OCI-LY7 (cell line): ENCODE measurements at regions not wholly inside any gene's neighbourhood (a gene's known extent, or its start where the extent isn't known, plus 50 kb on each side); places are given as distances from the start of the nearest gene placed in this dataset.

Source experiments
- BruUV-seq: library from RNA; stranded (reverse); fragments of 400-500 nt; replicated peaks from 2 replicates; lab custom pipeline; 2021; lab: Mats Ljungman, UMichigan
- CTCF ChIA-PET: fragments of 300-600 bp; sonication (Branson Sonifier 250); formaldehyde crosslinking; loops from one replicate; lab custom pipeline; 2022; ENCODE audit warnings: antibody characterized with exemption; ENCODE audit not compliant: unreplicated experiment; lab: Charles Lee
- POLR2A ChIA-PET: fragments of 300-600 bp; sonication (Branson Sonifier 250); formaldehyde crosslinking; loops from one replicate; lab custom pipeline; 2022; ENCODE audit warnings: antibody characterized with exemption; lab: Charles Lee
- DNase-seq: peaks from one replicate; pipeline ENCODE4 v3.0.0-alpha.2; 2015; ENCODE audit warnings: low spot score
- H2AFZ ChIP-seq: fragments of 200-600 bp; sonication (generic), shearing (Covaris generic); 2 replicates; pipeline ENCODE4 v1.6.1; 2014; ENCODE audit warnings: mild to moderate bottlenecking, antibody characterized with exemption, low read length, moderate library complexity
- H3K27ac ChIP-seq: fragments of 200-600 bp; sonication (generic); 2 replicates; pipeline ENCODE4 v1.5.1; 2014; ENCODE audit warnings: mixed run types, low read depth, mild to moderate bottlenecking, moderate library complexity, low read length, inconsistent platforms; ENCODE audit not compliant: poor library complexity, severe bottlenecking
- H3K36me3 ChIP-seq: fragments of 200-600 bp; sonication (generic); 2 replicates; pipeline ENCODE4 v1.6.1; 2014; ENCODE audit warnings: mild to moderate bottlenecking, antibody characterized with exemption, low read length, moderate library complexity, mixed read lengths; ENCODE audit not compliant: insufficient read depth
- H3K4me1 ChIP-seq: fragments of 200-600 bp; sonication (generic); 2 replicates; pipeline ENCODE4 v1.5.1; 2014; ENCODE audit warnings: mild to moderate bottlenecking, low read length; ENCODE audit not compliant: insufficient read depth, poor library complexity, severe bottlenecking
- H3K4me2 ChIP-seq: fragments of 200-600 bp; sonication (generic); 2 replicates; pipeline ENCODE4 v1.6.1; 2014; ENCODE audit warnings: mild to moderate bottlenecking, low read length
- H3K4me3 ChIP-seq: fragments of 200-600 bp; sonication (generic); 2 replicates; pipeline ENCODE4 v1.5.1; 2014; ENCODE audit warnings: mild to moderate bottlenecking, low read depth, low read length; ENCODE audit not compliant: poor library complexity, severe bottlenecking
- H3K79me2 ChIP-seq: fragments of 200-600 bp; sonication (generic); 2 replicates; pipeline ENCODE4 v1.6.1; 2016; ENCODE audit warnings: low read depth, mild to moderate bottlenecking, low read length, moderate library complexity, mixed read lengths; ENCODE audit not compliant: insufficient read depth
- H3K9me2 ChIP-seq: fragments of 200-600 bp; sonication (generic); 2 replicates; pipeline ENCODE4 v1.6.1; 2016; ENCODE audit warnings: mild to moderate bottlenecking, low read length, mixed read lengths; ENCODE audit not compliant: insufficient read depth
- H3K9me3 ChIP-seq: fragments of 200-600 bp; sonication (generic); 2 replicates; pipeline ENCODE4 v1.6.1; 2014; ENCODE audit warnings: mild to moderate bottlenecking, mixed run types, low read length, mixed read lengths
- H4K20me1 ChIP-seq: fragments of 200-600 bp; sonication (generic); 2 replicates; pipeline ENCODE4 v1.6.1; 2014; ENCODE audit warnings: mild to moderate bottlenecking, antibody characterized with exemption, low read length, moderate library complexity, mixed read lengths; ENCODE audit not compliant: insufficient read depth
- EZH2phosphoT487 ChIP-seq: fragments of 200-600 bp; sonication (generic); IDR thresholded peaks from 2 replicates; pipeline ENCODE4 v1.6.1; 2018; ENCODE audit warnings: low read depth, borderline replicate concordance, mild to moderate bottlenecking, mixed run types, antibody characterized with exemption, low read length, moderate library complexity, mixed read lengths
- intact Hi-C: fragments of 100-400 bp; cut with micrococcal nuclease; formaldehyde crosslinking; loops from one replicate; pipeline ENCODE4 v1.10.0; 2022; ENCODE audit not compliant: unreplicated experiment
- TF ChIP-seq, protein P1 (sequence below): fragments of 200-600 bp; sonication (generic); conservative IDR thresholded peaks from 2 replicates; pipeline ENCODE4 v1.5.1; 2014; ENCODE audit warnings: mild to moderate bottlenecking, antibody characterized with exemption, low read length, moderate library complexity, mixed read lengths

DNA sequence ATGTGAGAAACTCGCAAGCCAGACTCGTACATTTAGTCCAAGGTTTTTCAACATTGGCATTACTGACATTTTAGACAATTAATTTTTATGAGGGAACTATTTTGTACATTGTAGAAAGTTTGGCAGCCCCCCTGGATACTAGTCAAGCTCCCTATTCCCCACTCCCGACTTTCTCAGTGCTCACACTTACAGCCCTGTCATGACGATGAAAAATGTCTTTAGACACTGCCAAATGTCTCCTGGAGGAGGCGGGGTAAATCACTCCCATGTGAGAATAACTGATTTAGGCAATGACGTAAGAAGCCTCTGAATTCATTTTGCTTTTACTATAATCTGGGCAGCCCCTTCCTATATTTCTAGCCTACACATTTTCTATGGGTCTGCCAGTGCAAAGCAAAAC is 535.8 kb upstream of the KLHL1 start:
- POLR2A ChIA-PET = no interaction called here
- Histone ChIP-seq H4K20me1 (no peaks in the 10 kb centered on the region), H3K9me2 (no peaks in the 10 kb centered on the region), H3K27ac (no peak overlapping the region), H3K79me2 (no peaks in the 10 kb centered on the region), H3K4me3 (no peak overlapping the region), H3K9me3 (no peaks in the 10 kb centered on the region), H2AFZ (no peak overlapping the region), H3K4me1 (no peaks in the 10 kb centered on the region), H3K4me2 (no peak overlapping the region), H3K36me3 (no peaks in the 10 kb centered on the region)
- intact Hi-C loops = no loop called here
- no TSS peak for BruUV-seq
- no peak for DNase-seq
- CTCF ChIA-PET = no interaction called here
- TF ChIP-seq, protein P1, sequence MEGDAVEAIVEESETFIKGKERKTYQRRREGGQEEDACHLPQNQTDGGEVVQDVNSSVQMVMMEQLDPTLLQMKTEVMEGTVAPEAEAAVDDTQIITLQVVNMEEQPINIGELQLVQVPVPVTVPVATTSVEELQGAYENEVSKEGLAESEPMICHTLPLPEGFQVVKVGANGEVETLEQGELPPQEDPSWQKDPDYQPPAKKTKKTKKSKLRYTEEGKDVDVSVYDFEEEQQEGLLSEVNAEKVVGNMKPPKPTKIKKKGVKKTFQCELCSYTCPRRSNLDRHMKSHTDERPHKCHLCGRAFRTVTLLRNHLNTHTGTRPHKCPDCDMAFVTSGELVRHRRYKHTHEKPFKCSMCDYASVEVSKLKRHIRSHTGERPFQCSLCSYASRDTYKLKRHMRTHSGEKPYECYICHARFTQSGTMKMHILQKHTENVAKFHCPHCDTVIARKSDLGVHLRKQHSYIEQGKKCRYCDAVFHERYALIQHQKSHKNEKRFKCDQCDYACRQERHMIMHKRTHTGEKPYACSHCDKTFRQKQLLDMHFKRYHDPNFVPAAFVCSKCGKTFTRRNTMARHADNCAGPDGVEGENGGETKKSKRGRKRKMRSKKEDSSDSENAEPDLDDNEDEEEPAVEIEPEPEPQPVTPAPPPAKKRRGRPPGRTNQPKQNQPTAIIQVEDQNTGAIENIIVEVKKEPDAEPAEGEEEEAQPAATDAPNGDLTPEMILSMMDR = no peak
- TF ChIP-seq EZH2phosphoT487 = no peak

DNA sequence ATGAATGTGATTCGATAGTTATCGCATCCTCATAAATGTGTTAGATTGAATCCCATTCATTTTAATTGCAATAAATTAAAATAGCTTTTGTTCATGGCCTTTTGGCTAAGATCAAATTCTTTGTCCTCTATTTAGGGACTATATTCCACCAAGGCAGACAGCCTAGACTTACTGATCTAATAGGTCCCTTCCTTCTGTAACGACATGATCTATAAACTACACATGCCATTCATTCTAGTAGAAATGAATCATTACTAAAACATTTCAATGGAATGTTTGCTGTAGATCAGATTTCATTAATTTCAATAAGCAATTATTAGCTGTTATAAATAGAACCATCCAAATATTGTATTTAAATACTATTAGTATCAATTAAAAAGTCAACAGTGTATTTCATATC is 526.6 kb upstream of the KLHL1 start:
- H3K4me2 ChIP-seq = no peak overlapping the region
- no peak overlapping the region for H3K27ac ChIP-seq
- H4K20me1 ChIP-seq = no peaks in the 10 kb centered on the region
- no peak overlapping the region for H3K4me3 ChIP-seq
- ChIA-PET POLR2A (interaction anchor here (0.7 to 1.1 kb wide), 2 partner anchors 41 to 201 kb away, joined by 3 to 4 read pairs; no protein-coding TSS in a partner anchor), CTCF (no interaction called here)
- BruUV-seq = no TSS peak
- no peaks in the 10 kb centered on the region for H3K9me2 ChIP-seq
- DNase-seq = no peak
- no peak for TF ChIP-seq EZH2phosphoT487
- no peaks in the 10 kb centered on the region for H3K79me2 ChIP-seq
- no peaks in the 10 kb centered on the region for H3K4me1 ChIP-seq
- intact Hi-C loops = no loop called here
- no peaks in the 10 kb centered on the region for H3K36me3 ChIP-seq
- H2AFZ ChIP-seq = no peak overlapping the region
- no peaks in the 10 kb centered on the region for H3K9me3 ChIP-seq

DNA sequence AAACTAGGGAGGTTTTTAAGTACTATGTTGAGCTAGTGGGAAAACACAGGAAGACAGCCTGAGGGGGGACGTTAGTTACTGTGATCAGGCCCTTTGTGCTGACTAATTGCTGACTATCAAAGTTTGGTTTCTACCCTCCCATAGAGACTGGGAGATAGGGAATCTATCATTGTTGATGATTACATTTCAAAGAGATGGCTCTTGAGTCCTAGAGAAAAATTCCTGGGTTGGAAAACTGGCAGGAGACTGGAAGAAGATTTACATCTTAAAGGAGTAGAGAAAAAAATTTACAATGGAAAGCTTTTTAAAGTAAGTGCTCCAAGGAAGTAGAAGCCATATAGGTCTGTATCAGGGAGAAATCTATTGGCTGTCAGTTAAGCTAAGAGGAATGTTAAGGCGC is 522.0 kb upstream of the KLHL1 start:
- intact Hi-C loops = no loop called here
- BruUV-seq = no TSS peak
- Histone ChIP-seq H3K9me3 (no peaks in the 10 kb centered on the region), H3K4me1 (no peaks in the 10 kb centered on the region), H3K9me2 (no peaks in the 10 kb centered on the region), H3K4me3 (no peak overlapping the region), H3K4me2 (no peak overlapping the region), H2AFZ (no peak overlapping the region), H3K27ac (no peak overlapping the region), H3K79me2 (no peaks in the 10 kb centered on the region), H4K20me1 (no peaks in the 10 kb centered on the region), H3K36me3 (no peaks in the 10 kb centered on the region)
- POLR2A ChIA-PET = no interaction called here
- DNase-seq = no peak
- TF ChIP-seq EZH2phosphoT487 = no peak
- TF ChIP-seq, protein P1 = no peak
- CTCF ChIA-PET = no interaction called here
